K562 (cell line): ENCODE measurements at regions not wholly inside any gene's neighbourhood (a gene's known extent, or its start where the extent isn't known, plus 50 kb on each side); places are given as distances from the start of the nearest gene placed in this dataset.

Experiments used
- ATAC-seq: fragments of 200-7000 bp; cut with Tn5 transposase; 3 replicates; pipeline ENCODE4 v1.9.1; 2020; ENCODE audit warnings: moderate library complexity
- BruUV-seq: library from RNA; stranded (reverse); fragments of 400-500 nt; replicated peaks from 2 replicates; lab custom pipeline; 2021; lab: Mats Ljungman, UMichigan
- CTCF ChIA-PET: fragments of 300-600 bp; formaldehyde crosslinking; extraction: SDS; loops from one replicate; lab custom pipeline; 2021; ENCODE audit warnings: low intra/inter-chr PET ratio; lab: Yijun Ruan, JAX
- POLR2A ChIA-PET: fragments of 300-600, 350-650 bp; sonication (Branson Sonifier 250); formaldehyde crosslinking; extraction: SDS; loops from one replicate; lab custom pipeline; 2021; ENCODE audit warnings: antibody characterized with exemption, inconsistent platforms; lab: Yijun Ruan, JAX
- DNase-seq, 4 experiments: peaks; one replicate each; pipeline versions ENCODE4 v3.0.0 to v3.0.0-alpha.2; 2011 to 2018; ENCODE audit warnings: low spot score in 3 of 4, mixed read lengths in 3 of 4; ENCODE audit errors: extremely low read depth in 1 of 4
- FAIRE-seq: peaks from 2 replicates; lab custom pipeline; 2011; peaks lifted over from hg19 to GRCh38; lab: Jason Lieb, UNC
- H2AFZ ChIP-seq: 2 replicates; pipeline ENCODE4 v1.6.0; 2011; ENCODE audit warnings: low read depth, low read length, control low read depth, inconsistent platforms
- H3K27ac ChIP-seq: fragments of 200-600 bp; 3 replicates; pipeline ENCODE4 v1.8.0; 2011; ENCODE audit warnings: low read depth, mild to moderate bottlenecking, control low read depth, inconsistent platforms, low read length, moderate library complexity, mixed read lengths; ENCODE audit errors: extremely low read depth
- H3K27me3 ChIP-seq, 2 experiments: fragments of 300-600 bp in 1 of 2; 2 replicates in 1 of 2; 3 replicates in 1 of 2; pipeline versions ENCODE4 v1.6.0 to v1.8.0; 2011; ENCODE audit warnings: inconsistent platforms in 2 of 2, low read length in 2 of 2, mild to moderate bottlenecking in 1 of 2, mixed read lengths in 1 of 2, moderate library complexity in 1 of 2; ENCODE audit not compliant: control insufficient read depth in 2 of 2, insufficient read depth in 2 of 2
- H3K36me3 ChIP-seq: fragments of 300-600 bp; 3 replicates; pipeline ENCODE4 v1.8.0; 2011; ENCODE audit warnings: mild to moderate bottlenecking, low read length, inconsistent platforms; ENCODE audit not compliant: control insufficient read depth, insufficient read depth
- H3K4me1 ChIP-seq, 2 experiments: fragments of 200-600 bp in 1 of 2; replicated peaks in 1 of 2; 2 replicates in 1 of 2; 3 replicates in 1 of 2; pipeline versions ENCODE4 v1.5.1 to v1.8.0; 2011; ENCODE audit warnings: inconsistent platforms in 2 of 2, low read length in 2 of 2, mild to moderate bottlenecking in 1 of 2, mixed read lengths in 1 of 2, moderate library complexity in 1 of 2; ENCODE audit not compliant: control insufficient read depth in 2 of 2, insufficient read depth in 2 of 2
- H3K4me2 ChIP-seq: 2 replicates; pipeline ENCODE4 v1.6.1; 2011; ENCODE audit warnings: low read length, control low read depth, inconsistent platforms, mixed read lengths; ENCODE audit not compliant: insufficient read depth
- H3K4me3 ChIP-seq: fragments of 200-600 bp; sonication (generic), shearing (Covaris generic); 2 replicates; pipeline ENCODE4 v1.5.1; 2016; ENCODE audit warnings: control low read depth, inconsistent platforms
- H3K79me2 ChIP-seq: fragments of 200-600 bp; 3 replicates; pipeline ENCODE4 v1.8.0; 2011; ENCODE audit warnings: low read length, inconsistent platforms; ENCODE audit not compliant: control insufficient read depth, insufficient read depth
- H3K9ac ChIP-seq, 2 experiments: 2 replicates each; pipeline versions ENCODE4 v1.6.0 to v1.6.1; 2011; ENCODE audit warnings: low read depth in 2 of 2, low read length in 2 of 2, control low read depth in 1 of 2, inconsistent platforms in 1 of 2, mild to moderate bottlenecking in 1 of 2, mixed read lengths in 1 of 2; ENCODE audit not compliant: insufficient read depth in 1 of 2
- H3K9me1 ChIP-seq: one replicate; pipeline ENCODE4 v1.6.0; 2011; ENCODE audit warnings: inconsistent platforms, mild to moderate bottlenecking, low read length, moderate library complexity; ENCODE audit not compliant: control insufficient read depth, insufficient read depth
- H3K9me3 ChIP-seq: replicated peaks from 2 replicates; pipeline ENCODE4 v1.5.1; 2011; ENCODE audit warnings: low read depth, low read length, inconsistent platforms; ENCODE audit not compliant: control insufficient read depth, insufficient read depth
- H4K20me1 ChIP-seq: replicated peaks from 2 replicates; pipeline ENCODE4 v1.6.1; 2011; ENCODE audit warnings: low read length, inconsistent platforms, mixed read lengths; ENCODE audit not compliant: control insufficient read depth, insufficient read depth
- CBX1 ChIP-seq: sonication (generic); IDR thresholded peaks from 2 replicates; pipeline ENCODE4 v1.6.1; 2016; ENCODE audit warnings: antibody characterized with exemption, low read depth, mild to moderate bottlenecking
- CHD1 ChIP-seq: fragments of 200-600 bp; sonication (generic); IDR thresholded peaks from one replicate; pipeline ENCODE4 v1.6.1; 2012; ENCODE audit warnings: mild to moderate bottlenecking, moderate library complexity, low read length, inconsistent platforms
- HSF4 ChIP-seq: fragments of 250-450 bp; sonication (Bioruptor Pico); IDR thresholded peaks from 2 replicates; pipeline ENCODE4 v2.1.2; 2022; ENCODE audit warnings: mild to moderate bottlenecking, moderate library complexity, borderline replicate concordance
- MCM7 ChIP-seq, 2 experiments: fragments of 450-650 bp; IDR thresholded peaks; 2 replicates each; pipeline ENCODE4 v1.6.1; 2016 to 2018
- NEUROD1 ChIP-seq: fragments of 150-350 bp; IDR thresholded peaks from 2 replicates; pipeline ENCODE4 v1.6.1; 2014; ENCODE audit warnings: borderline replicate concordance, low read length, low read depth; ENCODE audit not compliant: partially characterized antibody
- PTBP1 ChIP-seq: fragments of 200-400 bp; formaldehyde crosslinking; IDR thresholded peaks from 2 replicates; pipeline ENCODE4 v1.6.1; 2017; ENCODE audit warnings: low read depth, low read length
- SNRNP70 ChIP-seq: fragments of 200-400 bp; formaldehyde crosslinking; optimal IDR thresholded peaks from 2 replicates; pipeline ENCODE3; 2017; ENCODE audit warnings: low read depth, low read length
- TCF3 ChIP-seq: sonication (generic); formaldehyde crosslinking; IDR thresholded peaks from 2 replicates; pipeline ENCODE4 v1.4.0; 2020; ENCODE audit warnings: mild to moderate bottlenecking, missing genetic modification reagents
- TRIM25 ChIP-seq: fragments of 450-650 bp; IDR thresholded peaks from 2 replicates; pipeline ENCODE4 v1.7.0; 2016; ENCODE audit warnings: borderline replicate concordance
- ZNF121 ChIP-seq: sonication (generic); formaldehyde crosslinking; conservative IDR thresholded peaks from 2 replicates; pipeline ENCODE4 v1.8.0; 2022; ENCODE audit warnings: missing genetic modification reagents
- ZNF175 ChIP-seq: fragments of 200-800 bp; sonication (Bioruptor generic); IDR thresholded peaks from 2 replicates; pipeline ENCODE4 v1.6.1; 2016; ENCODE audit warnings: low read depth, mild to moderate bottlenecking, missing genetic modification characterization, missing compliant biosample characterization
- ZNF354B ChIP-seq: fragments of 250-450 bp; sonication (Bioruptor Pico); IDR thresholded peaks from 2 replicates; pipeline ENCODE4 v1.4.0; 2020
- WGBS: fragments of 100-300 bp; shearing (Covaris generic); methylation state at CpG from one replicate; pipeline ENCODE4 v1.1.6; 2016; ENCODE audit warnings: low coverage, mixed read lengths; ENCODE audit not compliant: insufficient coverage; ENCODE audit errors: missing lambda C conversion rate; 5-methylcytosine and 5-hydroxymethylcytosine counted together
- in situ Hi-C: fragments of 300-500 bp; cut with MboI; formaldehyde crosslinking; loops from 4 replicates; pipeline ENCODE4 v1.15.0; 2018; ENCODE audit warnings: inconsistent platforms, mixed read lengths
- intact Hi-C: fragments of 100-400 bp; cut with micrococcal nuclease; formaldehyde crosslinking; loops from 2 replicates; pipeline ENCODE4 v1.14.2; 2022
- TF ChIP-seq, protein P1 (sequence below): fragments of 250-450 bp; sonication (Bioruptor Pico); IDR thresholded peaks from 2 replicates; pipeline ENCODE4 v1.5.1; 2021; ENCODE audit warnings: mild to moderate bottlenecking

DNA sequence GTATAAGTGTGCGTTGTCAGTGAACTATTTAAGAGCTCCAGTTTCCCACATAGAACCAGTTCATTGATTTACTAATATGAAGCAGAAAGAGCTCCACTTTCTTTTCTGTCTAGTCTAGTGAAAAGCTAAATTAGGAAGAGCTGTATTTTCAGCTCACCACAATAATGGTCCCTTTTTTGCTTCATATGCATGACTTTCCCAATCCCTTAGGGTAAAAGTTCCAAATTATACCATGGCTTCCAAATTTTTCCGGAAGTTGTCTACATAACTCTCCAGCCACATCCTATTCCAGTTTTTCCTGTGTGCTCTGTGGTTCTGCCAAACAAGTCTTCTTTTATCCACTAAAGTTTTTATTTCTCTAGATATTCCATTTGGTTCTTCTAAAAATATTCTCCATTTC is 685.2 kb downstream of the REEP3 start:
- in situ Hi-C loops, result no loop called here
- ATAC-seq, result no peak
- no peak for FAIRE-seq
- intact Hi-C loops, result no loop called here
- H3K4me2 ChIP-seq, result no peak overlapping the region
- TF ChIP-seq MCM7 (IDR thresholded peaks at IDR 0.05) (no peak), TCF3 (CRISPR knock-in tag) (no peak), ZNF354B (CRISPR knock-in tag) (no peak)
- TF ChIP-seq, protein P1, sequence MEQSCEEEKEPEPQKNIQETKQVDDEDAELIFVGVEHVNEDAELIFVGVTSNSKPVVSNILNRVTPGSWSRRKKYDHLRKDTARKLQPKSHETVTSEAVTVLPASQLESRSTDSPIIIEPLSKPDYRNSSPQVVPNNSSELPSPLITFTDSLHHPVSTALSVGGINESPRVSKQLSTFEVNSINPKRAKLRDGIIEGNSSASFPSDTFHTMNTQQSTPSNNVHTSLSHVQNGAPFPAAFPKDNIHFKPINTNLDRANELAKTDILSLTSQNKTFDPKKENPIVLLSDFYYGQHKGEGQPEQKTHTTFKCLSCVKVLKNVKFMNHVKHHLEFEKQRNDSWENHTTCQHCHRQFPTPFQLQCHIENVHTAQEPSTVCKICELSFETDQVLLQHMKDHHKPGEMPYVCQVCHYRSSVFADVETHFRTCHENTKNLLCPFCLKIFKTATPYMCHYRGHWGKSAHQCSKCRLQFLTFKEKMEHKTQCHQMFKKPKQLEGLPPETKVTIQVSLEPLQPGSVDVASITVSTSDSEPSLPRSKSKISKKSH (CRISPR knock-in tag), result no peak
- H3K4me1 ChIP-seq, result no peaks in the 10 kb centered on the region
- H3K27me3 ChIP-seq, result no peaks in the 10 kb centered on the region
- no peaks in the 10 kb centered on the region for H3K36me3 ChIP-seq
- H3K9me3 ChIP-seq, result no peaks in the 10 kb centered on the region
- ChIA-PET CTCF (interaction anchor here (0.5 to 0.6 kb wide), 2 partner anchors 8 to 19 kb away, joined by 3 read pairs; no protein-coding TSS in a partner anchor), POLR2A (interaction anchor here (0.6 kb wide), 1 partner anchor 248 kb away, joined by 3 read pairs; no protein-coding TSS in a partner anchor)
- H3K9me1 ChIP-seq, result no peaks in the 10 kb centered on the region
- H3K9ac ChIP-seq, result no peak overlapping the region
- DNase-seq, result no peak
- no peak overlapping the region for H3K4me3 ChIP-seq
- no peaks in the 10 kb centered on the region for H3K79me2 ChIP-seq
- no peak overlapping the region for H2AFZ ChIP-seq
- H3K27ac ChIP-seq, result no peak overlapping the region
- BruUV-seq, result no TSS peak
- 6% methylated on average over 2 of the region's 2 CpGs for WGBS
- no peaks in the 10 kb centered on the region for H4K20me1 ChIP-seq

DNA sequence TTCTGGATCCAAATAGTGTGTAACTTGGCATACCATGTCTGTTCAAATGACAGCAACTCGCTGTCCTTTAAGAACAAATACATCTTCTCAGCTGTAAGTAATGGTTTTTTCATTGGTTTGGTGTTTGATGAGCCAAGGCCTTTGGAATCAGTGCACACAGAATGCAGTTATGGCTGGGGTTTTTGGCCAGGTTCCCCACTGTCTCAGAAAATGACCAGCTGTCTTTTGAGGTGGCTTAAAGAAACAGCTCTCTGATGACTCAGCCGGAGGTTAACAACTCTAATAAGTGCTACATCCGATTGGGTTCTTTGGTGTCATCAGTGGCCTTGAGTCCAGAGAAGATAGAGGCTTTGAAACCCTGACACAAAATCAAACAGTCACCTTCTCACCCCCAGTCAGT is 688.4 kb downstream of the REEP3 start:
- no peaks in the 10 kb centered on the region for H3K27me3 ChIP-seq
- no peaks in the 10 kb centered on the region for H3K9me1 ChIP-seq
- 0% methylated on average over 3 of the region's 3 CpGs for WGBS
- ChIA-PET POLR2A (no interaction called here), CTCF (no interaction called here)
- intact Hi-C loops, result no loop called here
- no TSS peak for BruUV-seq
- H2AFZ ChIP-seq, result no peak overlapping the region
- no peak overlapping the region for H3K9ac ChIP-seq
- H3K9me3 ChIP-seq, result no peaks in the 10 kb centered on the region
- no peak overlapping the region for H3K27ac ChIP-seq
- H3K4me2 ChIP-seq, result no peak overlapping the region
- FAIRE-seq (no peak), DNase-seq (no peak), ATAC-seq (no peak)
- in situ Hi-C loops, result no loop called here
- no peaks in the 10 kb centered on the region for H3K4me1 ChIP-seq
- H3K79me2 ChIP-seq, result no peaks in the 10 kb centered on the region
- no peaks in the 10 kb centered on the region for H3K36me3 ChIP-seq
- no peak overlapping the region for H3K4me3 ChIP-seq
- H4K20me1 ChIP-seq, result no peaks in the 10 kb centered on the region
- TF ChIP-seq TRIM25 (no peak), CHD1 (no peak), PTBP1 (no peak), NEUROD1 (no peak), HSF4 (CRISPR knock-in tag) (no peak), ZNF175 (CRISPR knock-in tag) (no peak), SNRNP70 (no peak), CBX1 (no peak), ZNF121 (CRISPR knock-in tag) (no peak)
